ENCODE measurements at regions not wholly inside any gene's neighbourhood (a gene's known extent, or its start where the extent isn't known, plus 50 kb on each side); places are given as distances from the start of the nearest gene placed in this dataset.
A peak's percentile ranks its signal among the peaks of the same experiment; 100 is the strongest.

DNA sequence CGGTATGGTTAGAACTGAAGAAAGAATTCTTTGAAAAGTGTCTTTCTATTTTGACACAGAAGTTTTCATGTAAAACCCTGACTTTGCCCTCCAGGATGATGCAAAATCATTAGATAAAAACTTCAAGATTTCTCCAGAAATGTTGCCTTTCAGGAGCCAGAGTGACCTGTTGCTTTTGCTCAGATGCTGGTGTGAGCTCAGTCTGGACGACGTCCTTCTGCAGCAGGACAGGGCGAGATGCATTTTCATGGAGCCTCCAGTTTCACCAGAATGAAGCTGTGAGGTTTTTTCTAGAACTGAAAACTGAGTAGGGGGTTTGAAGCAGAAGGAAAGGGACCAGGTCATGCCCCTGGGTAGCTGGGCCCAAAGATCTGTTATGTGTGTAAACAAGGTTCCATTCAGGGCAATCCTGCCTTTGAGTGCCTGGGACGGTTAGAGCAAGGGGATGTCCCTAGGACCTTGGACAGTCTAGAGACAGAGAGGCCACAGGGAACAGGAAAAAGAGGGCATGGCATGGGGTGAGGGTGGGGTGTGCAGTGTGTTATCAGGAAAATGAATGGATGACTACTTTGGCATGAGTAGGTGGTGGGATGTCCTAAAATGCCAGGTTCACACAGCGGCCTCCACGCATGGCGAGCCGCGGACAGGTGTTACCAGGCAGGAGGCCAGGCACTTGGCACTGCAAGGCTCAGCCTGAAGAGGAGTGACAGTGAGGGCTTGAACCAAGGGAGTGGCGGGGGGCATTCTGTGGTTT is 356.3 kb downstream of the CXCL12 start:
- DNase-seq (ENCODE audit: low read depth) = no peak

DNA sequence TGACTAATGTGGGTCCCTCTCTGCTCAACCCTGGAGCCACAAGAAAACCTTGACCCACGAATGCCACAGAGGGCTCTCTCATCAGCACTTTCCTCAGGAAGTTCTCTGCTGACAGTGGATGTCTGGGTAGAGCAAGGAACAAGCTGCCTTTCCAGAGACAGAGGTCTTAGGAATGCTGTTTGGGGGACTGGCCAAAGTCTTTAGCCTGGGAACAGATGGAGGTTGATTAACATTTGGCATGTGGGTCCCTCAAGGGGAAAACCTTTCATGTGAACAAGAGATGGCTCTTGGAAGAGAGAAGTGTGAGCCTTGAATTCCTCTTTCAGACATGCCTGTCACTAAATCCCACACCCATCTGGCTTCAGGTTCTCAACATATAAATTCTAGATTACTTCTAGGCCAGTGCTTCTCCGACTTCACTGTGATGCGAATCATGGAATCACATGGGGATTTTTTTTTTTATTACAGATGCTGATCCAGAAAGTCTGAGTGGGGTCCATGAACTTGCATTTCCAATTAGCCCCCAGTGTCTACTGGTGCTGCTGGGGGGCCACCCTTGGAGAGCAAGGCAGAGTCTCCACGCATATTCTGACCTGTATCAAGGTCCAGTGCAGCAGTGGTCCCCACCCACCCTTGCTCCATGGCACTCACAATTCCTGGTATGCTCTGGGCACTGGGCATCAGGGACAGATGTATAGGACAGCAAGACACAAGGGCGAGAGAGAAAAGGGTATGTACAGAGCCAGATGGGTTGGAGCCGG is 360.4 kb downstream of the CXCL12 start:
- no peak for DNase-seq (ENCODE audit: low read depth)

DNA sequence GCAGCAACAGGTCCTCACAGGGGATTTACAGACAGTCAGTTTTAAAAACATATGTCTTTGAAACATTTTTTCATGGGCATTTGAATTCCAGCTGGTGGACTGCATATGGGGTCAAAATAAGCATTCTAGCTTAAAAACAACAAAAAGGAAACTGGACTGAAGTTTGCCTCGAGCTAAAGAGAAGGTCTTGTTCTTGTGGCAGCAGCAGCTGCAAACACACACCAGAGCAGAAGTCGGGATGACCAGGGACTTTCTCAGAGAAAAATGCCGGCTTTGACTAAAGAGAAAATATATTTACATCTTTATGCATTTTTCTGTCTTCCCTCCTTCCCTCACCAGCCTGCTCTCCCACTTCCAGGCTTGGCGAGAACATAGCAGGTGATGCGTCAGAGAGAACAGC is 361.4 kb downstream of the CXCL12 start:
- DNase-seq (ENCODE audit: low read depth) = no peak

DNA sequence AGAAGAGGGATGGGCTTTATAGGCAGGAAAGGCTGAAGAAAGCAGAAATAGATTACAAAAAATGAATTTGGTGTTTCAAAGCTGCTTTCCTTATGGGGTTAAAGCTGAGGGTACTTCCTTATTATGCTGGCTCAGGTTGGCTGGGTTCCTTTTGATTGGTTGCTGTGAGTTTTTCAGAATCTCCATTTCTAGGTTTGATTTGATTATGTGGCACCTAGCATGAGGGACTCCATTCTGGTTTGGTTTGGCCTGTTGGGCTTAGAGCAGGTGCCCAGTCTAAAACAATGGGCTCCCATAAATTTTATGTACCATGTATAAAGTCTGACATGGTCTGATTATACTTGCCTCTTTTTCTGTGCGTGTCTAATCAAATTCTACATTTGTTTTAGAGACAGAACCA is 362.7 kb downstream of the CXCL12 start:
- DNase-seq (ENCODE audit: low read depth) = no peak

DNA sequence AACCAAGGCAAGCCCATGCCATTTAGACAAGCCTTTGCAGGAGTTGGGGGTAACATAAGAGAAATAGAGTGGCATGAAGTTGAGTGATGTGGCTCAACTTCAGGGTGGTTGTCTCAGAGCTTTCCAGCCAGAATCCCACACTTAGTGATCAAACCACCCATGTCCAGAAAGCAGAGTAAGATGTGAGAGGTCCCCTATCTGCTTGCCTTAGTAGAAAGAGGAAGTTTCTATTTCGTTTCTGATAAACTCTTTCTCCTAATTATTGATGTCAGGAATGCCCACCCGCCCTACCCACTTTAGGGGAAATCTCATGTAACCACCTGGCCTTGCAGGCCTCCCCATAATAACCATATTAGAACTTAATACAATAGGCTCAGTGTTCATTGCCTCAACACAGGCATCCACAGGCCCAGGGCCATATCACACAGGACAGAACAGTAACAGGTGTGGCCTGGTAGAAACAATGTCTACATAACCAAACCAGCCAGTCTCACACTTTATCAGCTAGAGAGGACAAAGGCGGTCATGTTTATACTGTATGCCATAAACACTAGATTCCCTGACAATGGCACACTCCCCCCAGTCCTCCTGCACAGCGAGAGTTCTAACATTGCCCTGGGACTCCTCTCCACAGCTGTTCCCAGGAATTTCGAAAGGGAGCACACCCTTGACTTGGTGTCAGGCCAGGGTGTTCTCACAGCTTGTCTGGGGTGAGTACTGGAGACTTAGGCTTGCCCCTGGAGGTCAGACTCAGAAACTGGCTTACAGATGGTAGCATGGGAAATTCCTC is 364.4 kb downstream of the CXCL12 start:
- DNase-seq (ENCODE audit: low read depth) = no peak

DNA sequence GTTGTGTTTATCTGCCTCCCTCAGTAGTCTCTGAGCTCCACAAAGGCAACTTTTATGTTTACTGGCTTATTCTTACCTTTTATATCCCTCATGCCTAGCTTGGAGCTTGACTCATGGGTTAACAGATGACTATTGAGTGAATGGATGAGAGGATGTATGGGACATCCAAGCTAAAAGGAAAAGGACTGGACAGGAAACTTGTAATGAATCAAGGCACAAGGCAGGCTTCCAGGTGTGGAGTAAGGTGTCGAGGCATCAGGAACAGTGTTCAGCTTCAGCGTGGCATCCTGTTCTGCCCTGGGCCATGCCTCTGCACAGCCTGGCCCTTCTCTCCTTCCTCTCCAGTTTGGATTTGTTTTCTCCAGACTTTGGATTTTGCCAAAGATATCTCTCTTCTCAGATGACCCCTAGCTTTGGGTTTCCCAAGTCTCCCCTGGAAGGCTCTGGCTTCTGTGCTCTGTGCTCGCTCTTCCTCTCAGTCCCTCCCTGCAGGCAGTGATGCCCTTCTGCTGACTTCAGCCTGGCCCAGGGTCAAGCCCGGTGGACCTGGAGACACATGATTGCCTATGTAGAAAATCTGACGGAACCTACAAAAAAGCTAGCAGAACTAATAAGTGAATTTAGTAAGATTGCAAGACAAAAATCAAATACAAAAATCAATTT is 367.3 kb downstream of the CXCL12 start:
- DNase-seq (ENCODE audit: low read depth) = no peak

DNA sequence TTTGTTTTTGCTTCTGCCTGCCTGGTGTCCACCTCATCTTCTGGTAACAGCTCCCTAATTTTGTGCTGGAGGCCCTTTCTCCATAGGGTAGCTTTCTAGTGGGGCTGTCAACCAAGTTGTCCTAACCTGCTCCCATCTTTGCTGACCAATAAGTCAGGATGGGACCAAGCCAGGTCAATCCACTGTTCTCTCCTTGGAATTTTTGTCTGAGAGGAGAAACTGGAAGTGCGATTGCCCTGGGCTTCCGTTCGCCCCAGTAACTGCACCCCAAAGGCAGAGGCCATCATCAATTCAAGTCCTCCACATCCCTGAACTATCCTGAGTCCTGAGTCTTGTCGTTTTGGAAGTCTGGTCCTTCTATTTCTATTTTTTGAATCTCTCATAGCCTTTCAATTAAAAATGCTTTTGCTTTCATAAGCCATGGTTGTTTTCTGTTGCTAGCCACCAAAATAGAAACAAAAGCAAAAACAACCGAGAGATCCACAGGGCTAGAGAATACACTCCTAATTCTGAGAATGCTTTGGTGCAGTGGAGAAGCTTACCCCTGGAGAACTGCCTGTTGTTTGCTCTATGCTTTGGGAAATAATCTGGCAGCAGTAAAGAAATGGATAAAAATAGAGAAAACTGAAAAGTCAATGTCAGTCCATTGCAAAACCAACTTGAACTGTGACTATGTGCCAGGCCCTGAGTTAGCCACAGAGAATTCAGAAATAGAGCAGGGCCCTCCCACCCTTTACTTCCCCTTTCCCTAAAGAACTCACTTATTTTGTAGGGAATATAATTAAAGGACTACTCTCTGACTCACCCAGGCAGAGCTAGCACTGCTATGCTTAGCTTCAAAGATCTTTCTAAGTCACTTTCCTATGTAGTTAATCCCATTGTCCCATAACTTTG is 368.1 kb downstream of the CXCL12 start:
- DNase-seq (ENCODE audit: low read depth) = no peak

DNA sequence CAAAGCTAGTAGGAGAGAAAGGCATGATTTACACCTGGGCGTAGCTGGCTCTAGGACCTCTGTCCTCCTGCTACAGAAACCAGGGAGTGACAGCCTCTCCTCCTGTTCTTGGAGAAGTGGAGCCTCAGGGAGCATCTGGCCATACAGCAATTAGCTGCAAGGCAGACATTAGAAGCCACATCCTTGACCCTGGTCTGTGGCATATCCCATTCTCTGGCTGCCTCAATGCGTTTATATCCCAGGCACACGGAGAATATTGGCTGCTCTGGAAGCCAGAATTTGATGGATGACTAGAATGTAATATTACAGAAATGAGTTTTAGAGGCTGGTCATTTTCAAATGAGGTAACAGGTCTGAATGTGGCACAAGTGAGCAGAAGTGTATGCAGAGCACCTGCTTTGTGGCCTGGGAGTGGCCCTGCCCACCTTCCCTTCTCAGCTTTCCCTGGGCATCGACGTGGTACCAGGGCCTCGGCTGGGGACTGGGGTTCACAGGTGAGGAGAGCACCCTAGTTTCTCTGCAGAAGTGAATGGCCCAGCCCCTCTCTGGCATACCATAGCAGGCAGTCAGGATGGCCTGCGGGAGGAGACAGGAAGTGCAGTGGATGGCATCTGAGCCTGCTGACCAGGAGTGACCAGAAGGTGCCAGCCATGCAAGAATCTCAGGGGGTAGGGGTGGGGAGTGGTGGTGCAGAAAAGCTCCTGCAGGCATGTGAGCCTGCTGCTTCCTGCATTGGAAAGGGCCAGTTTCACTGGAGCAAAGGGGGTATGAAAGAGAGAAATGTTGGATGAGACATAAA is 367.2 kb upstream of the ZNF32 start:
- DNase-seq (ENCODE audit: low read depth) = no peak

DNA sequence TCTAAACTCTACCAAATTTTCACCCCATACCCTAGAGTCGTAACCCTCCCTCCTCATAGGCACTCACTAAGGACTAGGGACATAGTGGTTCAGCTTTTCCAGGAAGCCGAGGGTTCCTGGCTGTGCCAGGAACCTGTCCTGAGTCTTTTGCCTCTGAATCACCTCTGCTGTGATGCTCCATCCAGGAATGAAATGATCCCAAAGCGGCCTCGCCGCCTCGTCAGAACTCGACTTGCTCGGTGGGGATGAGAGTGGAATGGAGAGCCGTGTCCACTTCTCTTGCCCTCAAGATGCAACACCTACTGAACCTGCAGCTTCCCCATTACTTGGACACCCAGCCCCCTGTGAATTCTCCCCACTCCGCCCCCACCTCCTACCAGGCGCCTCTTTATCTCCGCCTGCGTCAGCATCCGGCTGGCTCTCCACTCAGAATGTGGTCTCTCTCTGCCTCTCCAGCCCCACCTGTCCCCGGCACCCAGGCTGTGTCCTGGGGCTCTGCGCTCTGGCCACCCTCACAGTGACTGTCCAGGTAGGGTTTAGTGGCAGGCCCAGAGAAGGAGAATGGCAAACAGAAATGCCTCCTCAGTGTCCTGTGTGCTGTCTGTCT is 366.1 kb upstream of the ZNF32 start:
- DNase-seq (ENCODE audit: low read depth) = no peak

DNA sequence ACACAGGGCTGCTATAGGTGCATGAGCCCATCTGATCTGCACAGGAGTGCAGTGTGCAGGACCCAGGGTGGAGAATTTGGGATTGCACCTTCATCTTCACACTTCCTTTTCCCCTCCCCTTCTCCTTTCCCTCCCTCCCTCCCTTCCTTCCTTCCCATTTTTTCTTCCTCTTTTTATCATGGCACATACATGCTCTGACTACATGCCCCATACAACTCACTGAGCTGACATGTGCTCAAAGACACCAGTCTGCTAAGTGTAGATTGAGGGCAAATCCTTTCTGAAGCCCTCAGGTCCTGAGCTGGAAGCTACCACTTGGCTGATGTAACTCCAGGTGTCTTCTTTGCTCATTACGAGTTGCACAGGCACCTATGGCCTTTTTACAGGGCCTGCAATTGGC is 365.3 kb upstream of the ZNF32 start:
- DNase-seq (ENCODE audit: low read depth) = no peak

DNA sequence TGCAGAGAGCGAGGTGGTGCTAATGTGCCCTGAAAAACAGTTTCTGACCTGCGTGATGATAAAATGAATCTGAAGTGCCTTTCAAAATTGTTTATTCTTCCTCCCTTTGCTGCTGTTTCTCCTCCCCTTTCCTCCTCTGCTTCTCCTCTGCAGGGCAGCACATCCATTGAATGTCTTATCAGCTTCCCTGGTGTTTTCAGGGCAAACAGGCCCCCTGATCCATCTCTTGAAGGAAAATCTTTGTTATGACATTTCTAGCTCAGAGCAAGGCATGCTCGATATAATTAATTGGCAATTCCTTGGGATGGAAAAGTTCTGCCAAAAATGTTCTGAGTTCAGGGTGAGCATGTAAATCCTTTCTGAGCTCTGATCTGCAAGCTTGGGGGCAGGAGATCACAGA is 364.2 kb upstream of the ZNF32 start:
- DNase-seq (ENCODE audit: low read depth) = no peak

DNA sequence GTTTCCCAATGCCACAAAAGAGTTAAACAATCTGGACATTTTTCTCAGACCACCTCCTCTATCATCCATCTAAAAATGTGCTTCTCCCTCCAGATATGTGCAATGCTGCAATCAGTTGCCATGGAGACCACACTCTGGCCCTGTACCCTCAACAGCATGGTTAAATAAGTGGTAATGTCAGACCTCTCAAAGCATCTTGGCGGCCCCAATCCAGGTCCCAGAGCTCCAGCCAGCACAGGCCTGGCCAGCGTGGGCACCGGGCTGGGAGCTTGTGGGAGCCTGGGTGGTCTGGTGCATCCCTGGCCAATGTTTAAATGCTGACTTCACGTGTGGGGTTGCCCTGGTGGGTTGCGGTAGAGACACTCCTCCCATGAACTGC is 362.9 kb upstream of the ZNF32 start:
- DNase-seq (ENCODE audit: low read depth) = no peak

DNA sequence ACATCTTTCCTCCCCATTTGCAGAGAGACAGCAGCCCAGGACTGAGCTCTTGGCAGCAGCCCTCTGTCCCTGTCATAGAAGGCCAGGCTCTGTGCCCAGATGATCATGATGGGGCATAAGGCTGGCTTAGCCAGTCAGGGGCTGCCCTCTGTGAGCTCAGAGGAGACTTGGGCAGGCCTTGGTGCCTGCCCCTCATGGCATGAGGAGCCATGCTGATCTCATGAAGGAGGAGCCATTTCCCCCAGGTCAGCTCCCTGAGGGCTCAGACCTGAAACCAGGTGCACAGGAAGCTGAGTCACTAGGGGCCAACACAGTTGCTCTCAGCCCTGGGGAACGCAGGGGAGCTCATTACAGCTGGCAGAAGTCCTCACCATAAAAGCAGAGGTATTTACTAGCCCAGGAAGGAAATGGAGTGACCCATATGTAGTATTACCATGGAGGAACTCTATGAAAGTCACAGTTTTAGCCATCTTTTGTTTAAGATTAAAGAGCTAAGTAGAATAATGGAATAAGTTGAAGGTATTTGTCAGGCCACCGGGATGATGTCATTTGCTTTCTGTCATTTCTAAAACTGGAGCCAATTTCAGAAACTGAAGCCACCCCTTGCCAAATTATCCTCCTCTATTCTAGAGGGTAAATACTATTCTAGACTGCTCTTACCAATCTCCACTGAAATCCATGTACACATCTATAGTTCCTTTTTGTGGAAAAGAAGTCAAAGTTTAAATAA is 362.4 kb upstream of the ZNF32 start:
- DNase-seq (ENCODE audit: low read depth) = no peak

DNA sequence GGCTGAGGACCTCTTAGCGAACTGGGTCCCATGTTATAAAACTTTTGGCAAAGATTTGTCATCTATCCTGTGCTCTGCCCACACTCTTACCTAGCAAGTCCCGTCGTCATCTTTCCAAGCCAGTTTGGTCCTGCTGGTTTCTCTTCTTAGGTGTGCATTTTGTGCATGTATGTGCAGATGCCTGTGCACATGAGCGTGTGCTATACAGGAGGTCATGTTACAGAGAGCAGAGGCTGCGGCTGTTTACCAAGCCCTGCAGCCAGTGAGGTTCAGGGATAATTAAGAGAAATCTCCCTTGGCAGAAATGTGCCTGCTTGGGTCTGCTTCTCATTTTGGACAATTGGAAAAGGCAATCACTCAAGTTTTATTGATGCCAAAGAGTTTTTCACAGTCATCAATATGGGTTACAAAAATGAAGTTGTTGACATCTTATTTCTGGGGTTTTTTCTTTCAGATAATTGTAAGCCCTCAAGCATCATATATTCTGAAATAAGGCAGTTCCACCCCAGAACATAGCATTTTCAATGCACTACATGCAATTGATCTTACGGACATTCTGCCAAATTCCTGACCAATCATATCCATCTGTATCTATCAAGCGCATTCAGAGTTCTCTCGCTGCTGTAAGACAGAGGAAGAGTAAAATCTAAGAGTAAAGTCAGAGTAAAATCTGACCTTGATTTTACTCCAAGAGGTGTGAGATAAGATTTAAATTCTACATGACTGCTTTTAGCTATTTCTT is 361.4 kb upstream of the ZNF32 start:
- no peak for DNase-seq (ENCODE audit: low read depth)

DNA sequence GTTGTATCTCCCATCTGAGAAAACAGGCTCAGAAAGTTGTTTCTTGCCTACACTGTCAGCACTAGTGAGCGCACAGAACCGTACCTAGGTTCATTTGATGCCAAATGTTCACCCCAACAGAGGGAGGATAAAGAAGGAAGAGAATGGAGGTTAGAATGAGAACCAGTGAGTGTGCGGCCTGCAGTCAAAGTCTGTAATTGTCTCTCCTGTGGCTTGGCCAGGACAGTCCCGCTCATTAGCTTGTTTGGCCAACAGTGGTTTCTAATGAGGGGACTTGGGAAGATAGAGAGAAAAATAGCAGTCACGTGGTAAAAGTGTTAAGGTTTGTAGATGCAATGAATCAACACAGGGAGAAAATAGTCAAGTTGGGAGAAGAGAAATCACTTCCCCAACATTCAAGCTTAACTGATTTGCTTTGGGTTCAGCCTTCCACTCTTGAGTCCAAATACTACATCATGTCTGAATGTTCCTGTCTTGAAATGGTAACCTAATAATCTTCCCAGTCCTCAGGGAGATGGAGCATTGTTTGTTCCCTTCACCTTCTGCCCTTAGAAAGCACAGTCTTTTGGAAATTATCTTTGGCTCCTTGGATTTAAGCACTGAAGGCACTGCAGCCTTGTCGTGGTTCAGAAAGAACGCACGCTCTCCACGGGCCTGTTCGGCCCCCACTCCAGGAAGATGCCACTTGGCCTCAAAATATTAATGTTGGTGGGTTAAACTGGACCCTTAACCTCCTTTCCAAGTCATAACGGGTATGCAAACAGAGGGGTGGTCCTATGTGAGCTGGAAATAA is 360.4 kb upstream of the ZNF32 start:
- DNase-seq (ENCODE audit: low read depth) = no peak

DNA sequence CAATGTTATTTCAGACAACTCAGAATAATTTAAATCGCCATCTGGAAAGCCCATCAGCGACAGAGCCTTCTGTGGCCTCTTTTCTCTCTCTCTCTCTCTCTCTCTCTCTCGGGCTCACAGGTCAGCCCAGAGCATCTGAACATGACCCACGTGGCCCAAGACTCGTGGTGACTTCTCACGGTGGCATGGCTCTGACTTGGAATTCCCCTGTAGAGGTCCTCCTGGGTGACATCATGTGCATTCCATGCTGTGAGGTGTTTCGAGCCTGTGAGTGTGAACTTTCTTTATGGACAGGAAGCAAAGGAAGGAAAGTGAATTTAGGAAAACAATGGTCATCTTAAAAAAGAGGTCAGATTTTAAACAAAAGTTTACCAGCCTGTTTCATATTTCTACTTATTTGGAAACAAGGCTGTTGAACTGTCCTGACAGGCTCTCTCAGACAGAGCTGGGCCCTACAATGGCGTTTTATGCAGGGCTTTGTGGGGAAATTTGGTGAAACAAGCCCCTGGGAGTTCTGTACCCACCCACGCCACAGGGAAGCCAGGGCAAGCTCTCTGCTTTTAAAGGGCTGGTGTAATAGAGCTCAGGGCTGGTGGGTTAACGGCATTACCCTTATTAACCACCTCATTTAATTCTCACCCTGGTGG is 359.7 kb upstream of the ZNF32 start:
- DNase-seq (ENCODE audit: low read depth) = peak; percentile 20

DNA sequence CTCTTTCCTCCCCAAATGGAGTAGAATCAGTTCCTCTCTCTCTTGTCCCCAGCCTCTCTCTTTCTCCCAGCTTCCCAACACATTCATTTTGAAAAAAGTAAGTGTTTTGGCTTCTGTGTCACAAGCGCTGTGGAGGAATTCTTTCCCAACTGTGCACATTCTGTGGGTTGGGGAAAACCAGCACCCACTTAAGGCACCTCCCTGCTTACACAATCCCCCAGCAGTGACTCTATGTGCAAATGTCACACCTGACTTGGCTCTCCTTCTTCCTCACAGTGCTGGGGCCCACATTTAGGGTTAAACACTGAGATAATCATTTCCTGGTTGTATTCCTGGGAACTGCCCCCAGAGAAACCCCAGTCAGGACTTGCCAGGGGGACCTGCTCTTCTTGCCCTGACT is 358.1 kb upstream of the ZNF32 start:
- DNase-seq (ENCODE audit: low read depth) = no peak

DNA sequence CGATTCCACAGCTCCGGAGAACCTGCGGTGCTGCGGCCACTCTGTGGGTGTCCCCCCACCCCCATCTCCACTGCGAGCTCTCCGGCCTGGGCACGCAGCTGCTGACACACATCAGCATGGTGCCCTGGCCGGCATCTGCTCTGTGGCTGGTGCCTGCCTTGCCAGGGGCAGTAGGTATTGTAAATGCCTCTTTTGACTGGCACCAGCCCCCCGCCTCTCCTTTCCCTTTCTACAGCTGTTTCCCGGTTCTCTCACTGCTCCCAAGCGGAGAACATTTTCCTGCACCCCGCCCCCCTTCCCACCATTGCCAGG is 357.1 kb upstream of the ZNF32 start:
- DNase-seq (ENCODE audit: low read depth) = no peak

All from HS-5 (cell line).